ENCODE measurements at regions not wholly inside any gene's neighbourhood (a gene's known extent, or its start where the extent isn't known, plus 50 kb on each side); places are given as distances from the start of the nearest gene placed in this dataset.

- Histone ChIP-seq H3K79me2 (ENCODE audit: insufficient read depth, low read length) (no peaks in the 10 kb centered on the region), H3K9me3 (ENCODE audit: low read length) (no peaks in the 10 kb centered on the region), H3K4me3 (ENCODE audit: low read depth, low read length, poor library complexity, severe bottlenecking) (no peak overlapping the region), H3K36me3 (ENCODE audit: insufficient read depth, low read length) (no peaks in the 10 kb centered on the region), H4K20me1 (ENCODE audit: insufficient read depth, low read length) (no peaks in the 10 kb centered on the region), H3K9me2 (ENCODE audit: low read depth, low read length) (no peaks in the 10 kb centered on the region), H3F3A (ENCODE audit: insufficient read depth, low read length) (no peaks in the 10 kb centered on the region), H2AFZ (ENCODE audit: low read length) (no peak overlapping the region), H3K4me1 (ENCODE audit: insufficient read depth, low read length, severe bottlenecking) (no peaks in the 10 kb centered on the region), H3K4me2 (ENCODE audit: low read length) (no peak overlapping the region), H3K27me3 (ENCODE audit: insufficient read depth, low read length) (no peaks in the 10 kb centered on the region; the same call in 1 of the 2 replicates), H3K9ac (ENCODE audit: low read length) (no peak overlapping the region), H3K27ac (ENCODE audit: low read depth, low read length, poor library complexity, severe bottlenecking) (no peak overlapping the region)
- TF ChIP-seq EZH2 (IDR thresholded peaks at IDR 0.05; ENCODE audit: borderline replicate concordance, low read length) (no peak), CTCF (IDR thresholded peaks at IDR 0.05; ENCODE audit: low read length) (no peak)
These were observed 419.4 kb upstream of the MGMT start for GRCh38 chr10:129047600-129047999.

- Histone ChIP-seq H3K27ac (ENCODE audit: low read depth, low read length, poor library complexity, severe bottlenecking) (no peak overlapping the region), H3K9me3 (ENCODE audit: low read length) (no peaks in the 10 kb centered on the region), H2AFZ (ENCODE audit: low read length) (no peak overlapping the region), H3K36me3 (ENCODE audit: insufficient read depth, low read length) (no peaks in the 10 kb centered on the region), H3K9me2 (ENCODE audit: low read depth, low read length) (no peaks in the 10 kb centered on the region), H3K9ac (ENCODE audit: low read length) (no peak overlapping the region), H3K4me1 (ENCODE audit: insufficient read depth, low read length, severe bottlenecking) (no peaks in the 10 kb centered on the region), H3K4me3 (ENCODE audit: low read depth, low read length, poor library complexity, severe bottlenecking) (no peak overlapping the region), H4K20me1 (ENCODE audit: insufficient read depth, low read length) (no peaks in the 10 kb centered on the region), H3F3A (ENCODE audit: insufficient read depth, low read length) (no peaks in the 10 kb centered on the region), H3K79me2 (ENCODE audit: insufficient read depth, low read length) (no peaks in the 10 kb centered on the region), H3K27me3 (ENCODE audit: insufficient read depth, low read length) (no peaks in the 10 kb centered on the region; the same call in 1 of the 2 replicates), H3K4me2 (ENCODE audit: low read length) (no peak overlapping the region)
- TF ChIP-seq EZH2 (IDR thresholded peaks at IDR 0.05; ENCODE audit: borderline replicate concordance, low read length) (no peak), CTCF (IDR thresholded peaks at IDR 0.05; ENCODE audit: low read length) (no peak)
These were observed 418.5 kb upstream of the MGMT start for GRCh38 chr10:129048513-129048912.

GRCh38 chr10:129049501-129049900, 417.5 kb upstream of the MGMT start:
- Histone ChIP-seq H4K20me1 (ENCODE audit: insufficient read depth, low read length) (no peaks in the 10 kb centered on the region), H3K36me3 (ENCODE audit: insufficient read depth, low read length) (no peaks in the 10 kb centered on the region), H3K9ac (ENCODE audit: low read length) (no peak overlapping the region), H3F3A (ENCODE audit: insufficient read depth, low read length) (no peaks in the 10 kb centered on the region), H3K27ac (ENCODE audit: low read depth, low read length, poor library complexity, severe bottlenecking) (no peak overlapping the region), H3K27me3 (ENCODE audit: insufficient read depth, low read length) (no peaks in the 10 kb centered on the region; the same call in 1 of the 2 replicates), H3K9me3 (ENCODE audit: low read length) (no peaks in the 10 kb centered on the region), H2AFZ (ENCODE audit: low read length) (no peak overlapping the region), H3K4me1 (ENCODE audit: insufficient read depth, low read length, severe bottlenecking) (no peaks in the 10 kb centered on the region), H3K4me2 (ENCODE audit: low read length) (no peak overlapping the region), H3K9me2 (ENCODE audit: low read depth, low read length) (no peaks in the 10 kb centered on the region), H3K4me3 (ENCODE audit: low read depth, low read length, poor library complexity, severe bottlenecking) (no peak overlapping the region), H3K79me2 (ENCODE audit: insufficient read depth, low read length) (no peaks in the 10 kb centered on the region)
- no peak for TF ChIP-seq EZH2 (IDR thresholded peaks at IDR 0.05; ENCODE audit: borderline replicate concordance, low read length)
- no peak for TF ChIP-seq CTCF (IDR thresholded peaks at IDR 0.05; ENCODE audit: low read length)
